Peyer's patch (tissue), 4 donors: ENCODE measurements at regions not wholly inside any gene's neighbourhood (a gene's known extent, or its start where the extent isn't known, plus 50 kb on each side); places are given as distances from the start of the nearest gene placed in this dataset.

Source experiments
- POLR2A ChIP-seq, 2 donors: fragments of 450-650 bp; IDR thresholded peaks; one replicate each; pipeline ENCODE4 v1.5.1; 2017; ENCODE audit warnings: antibody characterized with exemption in 2 of 2, mild to moderate bottlenecking in 2 of 2, moderate library complexity in 2 of 2
- TF ChIP-seq, protein P1 (sequence below), 6 experiments: fragments of 450-650 bp in 4 of 6; fragments of 200-600 bp in 2 of 6; sonication (generic) in 1 of 6; IDR thresholded peaks; one replicate each; pipeline ENCODE4 v1.5.1; 2017 to 2019; ENCODE audit warnings: antibody characterized with exemption in 6 of 6, mild to moderate bottlenecking in 3 of 6, moderate library complexity in 1 of 6

- TF ChIP-seq, protein P1, sequence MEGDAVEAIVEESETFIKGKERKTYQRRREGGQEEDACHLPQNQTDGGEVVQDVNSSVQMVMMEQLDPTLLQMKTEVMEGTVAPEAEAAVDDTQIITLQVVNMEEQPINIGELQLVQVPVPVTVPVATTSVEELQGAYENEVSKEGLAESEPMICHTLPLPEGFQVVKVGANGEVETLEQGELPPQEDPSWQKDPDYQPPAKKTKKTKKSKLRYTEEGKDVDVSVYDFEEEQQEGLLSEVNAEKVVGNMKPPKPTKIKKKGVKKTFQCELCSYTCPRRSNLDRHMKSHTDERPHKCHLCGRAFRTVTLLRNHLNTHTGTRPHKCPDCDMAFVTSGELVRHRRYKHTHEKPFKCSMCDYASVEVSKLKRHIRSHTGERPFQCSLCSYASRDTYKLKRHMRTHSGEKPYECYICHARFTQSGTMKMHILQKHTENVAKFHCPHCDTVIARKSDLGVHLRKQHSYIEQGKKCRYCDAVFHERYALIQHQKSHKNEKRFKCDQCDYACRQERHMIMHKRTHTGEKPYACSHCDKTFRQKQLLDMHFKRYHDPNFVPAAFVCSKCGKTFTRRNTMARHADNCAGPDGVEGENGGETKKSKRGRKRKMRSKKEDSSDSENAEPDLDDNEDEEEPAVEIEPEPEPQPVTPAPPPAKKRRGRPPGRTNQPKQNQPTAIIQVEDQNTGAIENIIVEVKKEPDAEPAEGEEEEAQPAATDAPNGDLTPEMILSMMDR (IDR thresholded peaks at IDR 0.05) = no peak
- no peak for TF ChIP-seq POLR2A (IDR thresholded peaks at IDR 0.05)
Observed at GRCh38 chr5:174448662-174449061, 275.7 kb upstream of the MSX2 start.
